SW480 (cell line): ENCODE measurements at regions not wholly inside any gene's neighbourhood (a gene's known extent, or its start where the extent isn't known, plus 50 kb on each side); places are given as distances from the start of the nearest gene placed in this dataset.
"Not testable (repeated sequence)": the region's sequence is repeated elsewhere in the genome, so short reads cannot be mapped to it uniquely, and the experiment has no call there.

Source experiments
- DNase-seq: peaks from one replicate; pipeline ENCODE4 v3.0.0-alpha.2; 2016; ENCODE audit warnings: low spot score

GRCh38 chrX:22800806-22801205, 199.0 kb upstream of the DDX53 start:
- DNase-seq, result no peak

- DNase-seq, result no peak
Observed at GRCh38 chrX:22803353-22803752, 196.4 kb upstream of the DDX53 start.

GRCh38 chrX:22810876-22811275, 188.9 kb upstream of the DDX53 start:
- DNase-seq, result no peak

- no peak for DNase-seq
Observed at GRCh38 chrX:22818061-22818460, 181.7 kb upstream of the DDX53 start.

DNA sequence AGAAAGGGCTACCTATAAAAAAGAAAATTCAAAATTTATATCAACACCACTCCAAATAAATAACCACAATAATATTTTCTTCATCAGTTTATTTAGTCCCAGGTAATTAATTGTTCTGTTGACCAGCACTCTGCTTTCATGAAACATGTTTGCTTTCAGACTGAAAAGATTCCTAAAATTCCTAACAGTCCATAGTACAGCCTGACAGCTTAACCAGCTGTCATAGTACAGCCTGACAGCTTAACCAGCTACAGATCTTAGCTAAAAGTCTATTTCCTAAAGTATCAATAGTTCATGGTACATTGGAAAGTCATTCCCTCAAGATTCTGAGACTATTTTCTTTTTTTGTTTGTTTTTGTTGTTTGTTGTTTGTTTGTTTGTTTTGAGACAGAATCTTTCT, 144.1 kb upstream of the DDX53 start:
- no peak for DNase-seq

GRCh38 chrX:22859642-22860041, 140.1 kb upstream of the DDX53 start:
- DNase-seq, result no peak

DNA sequence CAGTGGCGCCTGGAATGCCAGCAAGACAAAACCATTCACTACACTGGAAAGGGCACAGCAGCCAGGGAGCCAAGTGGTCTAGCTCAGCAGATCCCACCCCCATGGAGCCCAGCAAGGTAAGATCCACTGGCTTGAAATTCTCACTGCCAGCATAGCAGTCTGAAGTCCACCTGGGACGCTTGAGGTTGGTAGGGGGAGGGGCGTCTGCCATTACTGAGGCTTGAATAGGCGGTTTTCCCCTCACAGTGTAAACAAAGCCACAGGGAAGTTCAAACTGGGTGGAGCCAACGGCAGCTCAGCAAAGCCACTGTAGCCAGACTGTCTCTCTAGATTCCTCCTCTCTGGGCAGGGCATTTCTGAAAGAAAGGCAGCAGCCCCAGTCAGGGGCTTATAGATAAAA, 133.0 kb upstream of the DDX53 start:
- not testable (repeated sequence) for DNase-seq

- DNase-seq, result no peak
Observed at GRCh38 chrX:22882543-22882942, 117.2 kb upstream of the DDX53 start.

DNA sequence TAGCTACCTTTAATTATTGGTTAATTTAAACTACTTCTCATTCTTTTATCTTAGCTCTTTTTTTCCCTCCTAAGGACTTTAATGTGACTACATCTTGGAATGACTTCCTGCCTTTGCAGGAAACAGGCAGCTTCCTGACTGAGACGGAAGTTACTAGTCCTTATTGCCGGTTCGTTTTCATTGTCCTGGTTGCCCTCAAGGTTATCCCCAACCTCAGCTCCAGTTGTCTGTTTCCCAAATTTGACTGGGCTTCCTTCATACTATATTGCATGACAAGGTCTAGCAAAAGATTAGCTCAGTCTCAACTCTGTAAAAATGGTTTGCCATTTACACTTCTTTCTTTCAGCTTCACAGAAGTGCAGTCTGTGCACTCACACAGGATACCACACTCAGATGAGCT, 109.9 kb upstream of the DDX53 start:
- DNase-seq, result no peak

- no peak for DNase-seq
Observed at GRCh38 chrX:22912616-22913015, 87.1 kb upstream of the DDX53 start.

- DNase-seq, result no peak
Observed at GRCh38 chrX:22922961-22923360, 76.8 kb upstream of the DDX53 start.

- DNase-seq, result no peak
Observed at GRCh38 chrX:22934640-22935039, 65.1 kb upstream of the DDX53 start.

DNA sequence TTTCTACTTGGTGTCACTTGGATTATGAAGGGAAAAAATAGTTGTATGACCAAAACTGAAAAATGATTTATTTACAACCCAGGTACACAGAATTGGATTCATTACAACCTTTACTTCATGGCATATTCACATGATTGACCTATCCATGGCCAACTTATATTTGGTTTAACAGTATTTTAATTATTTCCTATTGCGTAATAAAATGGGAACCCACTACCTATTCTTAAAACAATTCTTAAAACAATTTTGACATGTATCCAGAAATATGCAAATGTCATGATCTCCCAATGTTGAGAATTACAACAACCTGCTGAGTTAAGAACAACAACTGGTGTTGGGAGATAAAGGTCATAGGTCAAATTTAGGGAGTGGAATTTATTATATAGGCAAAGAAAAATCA, 54.8 kb upstream of the DDX53 start:
- no peak for DNase-seq
